H9 (cell line): ENCODE measurements at regions not wholly inside any gene's neighbourhood (a gene's known extent, or its start where the extent isn't known, plus 50 kb on each side); places are given as distances from the start of the nearest gene placed in this dataset.

Experiments used
- DNase-seq: peaks from one replicate; pipeline ENCODE4 v3.0.0-alpha.2; 2017
- H2AFZ ChIP-seq: one replicate; pipeline ENCODE4 v1.6.1; 2013; ENCODE audit warnings: mild to moderate bottlenecking, low read length, control low read depth, moderate library complexity
- H2AK5ac ChIP-seq: 2 replicates; pipeline ENCODE4 v1.6.1; 2013; ENCODE audit warnings: low read length, control low read depth, mixed read lengths; ENCODE audit not compliant: insufficient read length
- H2BK120ac ChIP-seq: one replicate; pipeline ENCODE4 v1.6.1; 2013; ENCODE audit warnings: low read depth, mild to moderate bottlenecking, low read length, control low read depth, inconsistent platforms; ENCODE audit not compliant: poor library complexity, severe bottlenecking
- H2BK12ac ChIP-seq: 2 replicates; pipeline ENCODE4 v1.6.1; 2013; ENCODE audit warnings: low read length, control low read depth, mixed read lengths, low read depth; ENCODE audit not compliant: insufficient read length
- H2BK15ac ChIP-seq: 2 replicates; pipeline ENCODE4 v1.6.1; 2013; ENCODE audit warnings: low read depth, low read length, control low read depth
- H2BK20ac ChIP-seq: one replicate; pipeline ENCODE4 v1.6.1; 2013; ENCODE audit warnings: low read depth, mild to moderate bottlenecking, low read length, control low read depth, inconsistent platforms; ENCODE audit not compliant: poor library complexity, severe bottlenecking
- H2BK5ac ChIP-seq: 2 replicates; pipeline ENCODE4 v1.6.1; 2013; ENCODE audit warnings: low read length, control low read depth, mixed read lengths; ENCODE audit not compliant: insufficient read length
- H3K14ac ChIP-seq: 2 replicates; pipeline ENCODE4 v1.6.1; 2013; ENCODE audit warnings: low read length, control low read depth; ENCODE audit not compliant: insufficient read depth
- H3K18ac ChIP-seq: 2 replicates; pipeline ENCODE4 v1.6.1; 2013; ENCODE audit warnings: low read depth, mild to moderate bottlenecking, mixed read lengths, low read length, control low read depth; ENCODE audit not compliant: insufficient read length
- H3K23ac ChIP-seq: 2 replicates; pipeline ENCODE4 v1.6.1; 2013; ENCODE audit warnings: low read length, control low read depth, mixed read lengths, low read depth; ENCODE audit not compliant: insufficient read length
- H3K23me2 ChIP-seq: 2 replicates; pipeline ENCODE4 v1.6.1; 2013; ENCODE audit warnings: low read depth, mild to moderate bottlenecking, mixed read lengths, low read length, control low read depth; ENCODE audit not compliant: insufficient read length, poor library complexity, severe bottlenecking
- H3K27ac ChIP-seq: 2 replicates; pipeline ENCODE4 v1.5.1; 2013; ENCODE audit warnings: low read length, control low read depth, mixed read lengths, low read depth; ENCODE audit not compliant: insufficient read length
- H3K27me3 ChIP-seq: 2 replicates; pipeline ENCODE4 v1.6.1; 2013; ENCODE audit warnings: low read length, control low read depth, inconsistent platforms; ENCODE audit not compliant: insufficient read depth
- H3K4ac ChIP-seq: 2 replicates; pipeline ENCODE4 v1.6.1; 2013; ENCODE audit warnings: low read depth, mild to moderate bottlenecking, control low read depth, inconsistent platforms, low read length, moderate library complexity
- H3K4me1 ChIP-seq: 2 replicates; pipeline ENCODE4 v1.6.1; 2013; ENCODE audit warnings: low read length, control low read depth, inconsistent platforms; ENCODE audit not compliant: insufficient read depth
- H3K4me2 ChIP-seq: 2 replicates; pipeline ENCODE4 v1.6.1; 2013; ENCODE audit warnings: low read length, control low read depth, mixed read lengths; ENCODE audit not compliant: insufficient read length, insufficient read depth
- H3K56ac ChIP-seq: 2 replicates; pipeline ENCODE4 v1.6.1; 2013; ENCODE audit warnings: low read depth, mild to moderate bottlenecking, mixed read lengths, low read length, control low read depth; ENCODE audit not compliant: insufficient read length
- H3K79me1 ChIP-seq: 2 replicates; pipeline ENCODE4 v1.6.1; 2013; ENCODE audit warnings: low read depth, mild to moderate bottlenecking, moderate library complexity, low read length, control low read depth, inconsistent platforms; ENCODE audit not compliant: insufficient read depth, poor library complexity, severe bottlenecking
- H3K79me2 ChIP-seq: 2 replicates; pipeline ENCODE4 v1.6.1; 2013; ENCODE audit warnings: low read length, control low read depth, inconsistent platforms; ENCODE audit not compliant: insufficient read depth
- H3K9ac ChIP-seq: 2 replicates; pipeline ENCODE4 v1.6.1; 2013; ENCODE audit warnings: low read length, control low read depth, mixed read lengths; ENCODE audit not compliant: insufficient read length; ENCODE audit errors: extremely low read depth
- H3K9me3 ChIP-seq: one replicate; pipeline ENCODE4 v1.6.1; 2013; ENCODE audit warnings: low read depth, low read length, inconsistent platforms; ENCODE audit not compliant: control insufficient read depth
- H3T11ph ChIP-seq: one replicate; pipeline ENCODE4 v1.6.1; 2013; ENCODE audit warnings: mild to moderate bottlenecking, low read length, control low read depth, inconsistent platforms
- H4K20me1 ChIP-seq: one replicate; pipeline ENCODE4 v1.6.1; 2013; ENCODE audit not compliant: control insufficient read depth, insufficient read length, insufficient read depth
- H4K5ac ChIP-seq: 2 replicates; pipeline ENCODE4 v1.6.1; 2013; ENCODE audit warnings: low read depth, mild to moderate bottlenecking, mixed read lengths, low read length, control low read depth; ENCODE audit not compliant: insufficient read length
- H4K8ac ChIP-seq: replicated peaks from 2 replicates; pipeline ENCODE4 v1.6.1; 2013; ENCODE audit warnings: low read length, control low read depth, mixed read lengths, low read depth; ENCODE audit not compliant: insufficient read length
- H4K91ac ChIP-seq: 2 replicates; pipeline ENCODE4 v1.6.1; 2013; ENCODE audit warnings: low read depth, mild to moderate bottlenecking, moderate library complexity, mixed read lengths, low read length, control low read depth; ENCODE audit not compliant: insufficient read length
- H3K27ac Mint-ChIP-seq, 3 experiments: 2 replicates in 2 of 3; 3 replicates in 1 of 3; pipeline ENCODE4 v1.8.0; 2020 to 2021; ENCODE audit warnings: mixed read lengths in 3 of 3, mild to moderate bottlenecking in 1 of 3, moderate library complexity in 1 of 3
- H3K27me3 Mint-ChIP-seq: 2 replicates; pipeline ENCODE4 v1.8.0; 2021; ENCODE audit warnings: low read depth, mild to moderate bottlenecking, moderate library complexity, mixed read lengths
- H3K36me3 Mint-ChIP-seq, 3 experiments: 2 replicates in 2 of 3; 3 replicates in 1 of 3; pipeline ENCODE4 v1.8.0; 2020 to 2021; ENCODE audit warnings: low read depth in 3 of 3, mixed read lengths in 3 of 3; ENCODE audit not compliant: insufficient read depth in 1 of 3
- H3K4me1 Mint-ChIP-seq, 2 experiments: 2 replicates each; pipeline ENCODE4 v1.8.0; 2020; ENCODE audit warnings: mixed read lengths in 2 of 2
- H3K4me3 Mint-ChIP-seq, 2 experiments: 2 replicates in 1 of 2; 3 replicates in 1 of 2; pipeline ENCODE4 v1.8.0; 2020 to 2021; ENCODE audit warnings: mild to moderate bottlenecking in 2 of 2, mixed read lengths in 2 of 2, moderate library complexity in 1 of 2
- H3K9me3 Mint-ChIP-seq, 2 experiments: 2 replicates in 1 of 2; 3 replicates in 1 of 2; pipeline ENCODE4 v1.8.0; 2020; ENCODE audit warnings: mild to moderate bottlenecking in 2 of 2, mixed read lengths in 2 of 2, moderate library complexity in 1 of 2
- WGBS: extraction: QIAGEN DNeasy Blood & Tissue Kit; methylation state at CpG from one replicate; pipeline ENCODE4 v1.1.7; 2013; ENCODE audit warnings: missing lambda C conversion rate, low lambda C conversion rate, mixed read lengths; ENCODE audit not compliant: insufficient read length; ENCODE audit errors: extremely low coverage; 5-methylcytosine and 5-hydroxymethylcytosine counted together
- TF ChIP-seq, protein P1 (sequence below): fragments of 200-600 bp; sonication (generic); conservative IDR thresholded peaks from 3 replicates; pipeline ENCODE4 v1.8.0; 2021; ENCODE audit warnings: antibody characterized with exemption, mild to moderate bottlenecking

DNA sequence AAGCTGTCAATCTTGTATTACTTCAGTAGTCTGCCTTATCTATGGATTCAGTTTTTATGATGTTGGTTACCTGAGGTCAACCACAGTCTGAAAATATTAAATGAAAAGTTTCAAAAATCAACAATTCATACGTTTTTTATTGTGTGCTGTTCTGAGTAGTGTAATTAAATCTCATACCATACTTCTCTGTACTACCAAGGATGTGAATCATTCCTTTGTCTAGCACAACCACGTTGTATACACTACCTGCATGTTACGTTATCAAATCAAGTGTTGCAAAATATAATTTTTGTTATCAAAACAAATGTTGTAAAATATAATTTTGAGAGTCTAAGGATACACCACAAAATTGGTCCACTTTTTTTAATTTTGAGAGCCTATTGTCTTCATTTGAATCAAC is 590.2 kb upstream of the SETBP1 start:
- Mint-ChIP-seq H3K36me3 (no peaks in the 10 kb centered on the region; a peak in 3 of 7 replicates), H3K27ac (no peak overlapping the region), H3K9me3 (no peaks in the 10 kb centered on the region; a peak in 2 of 5 replicates), H3K4me3 (no peak overlapping the region), H3K4me1 (peaks cover 17 to 39% of the 10 kb centered on the region in 2 experiments), H3K27me3 (no peaks in the 10 kb centered on the region)
- Histone ChIP-seq H3K27me3 (no peaks in the 10 kb centered on the region), H4K91ac (no peak overlapping the region), H3K4me2 (no peak overlapping the region), H3K4ac (no peak overlapping the region), H4K20me1 (no peaks in the 10 kb centered on the region), H2AFZ (no peak overlapping the region), H3T11ph (no peak overlapping the region), H3K9me3 (no peaks in the 10 kb centered on the region), H2BK5ac (no peak overlapping the region), H2AK5ac (no peak overlapping the region), H3K18ac (no peak overlapping the region), H2BK12ac (no peak overlapping the region), H4K8ac (no peak overlapping the region), H4K5ac (no peak overlapping the region), H2BK20ac (no peak overlapping the region), H3K79me2 (no peaks in the 10 kb centered on the region), H3K23ac (no peak overlapping the region), H3K79me1 (no peaks in the 10 kb centered on the region), H3K14ac (no peak overlapping the region), H3K9ac (no peak overlapping the region), H2BK120ac (no peak overlapping the region), H2BK15ac (no peak overlapping the region), H3K23me2 (no peaks in the 10 kb centered on the region), H3K27ac (no peak overlapping the region), H3K56ac (no peak overlapping the region), H3K4me1 (peaks cover 5% of the 10 kb centered on the region; the same call in 1 of the 2 replicates)
- TF ChIP-seq, protein P1, sequence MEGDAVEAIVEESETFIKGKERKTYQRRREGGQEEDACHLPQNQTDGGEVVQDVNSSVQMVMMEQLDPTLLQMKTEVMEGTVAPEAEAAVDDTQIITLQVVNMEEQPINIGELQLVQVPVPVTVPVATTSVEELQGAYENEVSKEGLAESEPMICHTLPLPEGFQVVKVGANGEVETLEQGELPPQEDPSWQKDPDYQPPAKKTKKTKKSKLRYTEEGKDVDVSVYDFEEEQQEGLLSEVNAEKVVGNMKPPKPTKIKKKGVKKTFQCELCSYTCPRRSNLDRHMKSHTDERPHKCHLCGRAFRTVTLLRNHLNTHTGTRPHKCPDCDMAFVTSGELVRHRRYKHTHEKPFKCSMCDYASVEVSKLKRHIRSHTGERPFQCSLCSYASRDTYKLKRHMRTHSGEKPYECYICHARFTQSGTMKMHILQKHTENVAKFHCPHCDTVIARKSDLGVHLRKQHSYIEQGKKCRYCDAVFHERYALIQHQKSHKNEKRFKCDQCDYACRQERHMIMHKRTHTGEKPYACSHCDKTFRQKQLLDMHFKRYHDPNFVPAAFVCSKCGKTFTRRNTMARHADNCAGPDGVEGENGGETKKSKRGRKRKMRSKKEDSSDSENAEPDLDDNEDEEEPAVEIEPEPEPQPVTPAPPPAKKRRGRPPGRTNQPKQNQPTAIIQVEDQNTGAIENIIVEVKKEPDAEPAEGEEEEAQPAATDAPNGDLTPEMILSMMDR: no peak
- no peak for DNase-seq
- WGBS: no CpG with 5 or more reads among the region's 3 CpGs
